ENCODE measurements at regions not wholly inside any gene's neighbourhood (a gene's known extent, or its start where the extent isn't known, plus 50 kb on each side); places are given as distances from the start of the nearest gene placed in this dataset.
"Not testable (repeated sequence)": the region's sequence is repeated elsewhere in the genome, so short reads cannot be mapped to it uniquely, and the experiment has no call there.

GRCh38 chr7:24629958-24630357, 56.7 kb downstream of the PALS2 start:
- not testable (repeated sequence) for H3K27me3 Mint-ChIP-seq; H3K9me3 Mint-ChIP-seq (ENCODE audit: low read depth)

GRCh38 chr7:24630596-24630995, 57.3 kb downstream of the PALS2 start:
- Mint-ChIP-seq H3K4me3 (no peak overlapping the region), H3K36me3 (peaks cover 29% of the 10 kb centered on the region), H3K27ac (no peak overlapping the region), H3K9me3 (ENCODE audit: low read depth) (peaks cover 5% of the 10 kb centered on the region), H3K27me3 (no peaks in the 10 kb centered on the region), H3K4me1 (no peaks in the 10 kb centered on the region)
- CTCF ChIA-PET, result no interaction called here
- ATAC-seq, result no peak
- DNase-seq, result no peak

More at GRCh38 chr7:24629958-24630357, 56.7 kb downstream of the PALS2 start:
- H3K4me3 Mint-ChIP-seq, CTCF ChIA-PET, H3K4me1 Mint-ChIP-seq, DNase-seq, ATAC-seq, H3K27ac Mint-ChIP-seq: not testable (repeated sequence)
- peaks cover 33% of the 10 kb centered on the region for H3K36me3 Mint-ChIP-seq

DNA sequence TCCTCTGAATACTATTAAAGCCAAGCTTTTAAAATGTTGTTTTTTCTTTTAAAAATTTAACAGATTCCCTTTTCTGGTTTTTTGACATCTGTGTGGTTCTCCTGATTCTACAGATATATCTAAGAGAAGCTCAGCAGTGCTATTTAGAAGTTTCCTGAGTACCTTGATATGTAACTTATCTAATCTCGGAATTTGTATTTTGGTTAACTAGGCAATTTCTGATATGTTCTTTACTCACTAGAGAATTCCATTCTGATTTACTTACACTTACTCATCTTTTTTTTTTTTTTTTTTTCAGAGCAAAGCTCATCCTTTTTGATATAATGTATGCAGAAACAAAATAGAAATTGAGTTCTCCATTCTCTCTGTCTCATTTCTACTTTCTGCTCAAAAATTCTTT, 63.8 kb downstream of the PALS2 start:
- Mint-ChIP-seq H3K4me3 (no peak overlapping the region), H3K4me1 (no peaks in the 10 kb centered on the region), H3K9me3 (ENCODE audit: low read depth) (no peaks in the 10 kb centered on the region), H3K36me3 (peaks cover 11% of the 10 kb centered on the region), H3K27me3 (no peaks in the 10 kb centered on the region), H3K27ac (no peak overlapping the region)
- CTCF ChIA-PET, result interaction anchor here (1.5 kb wide), 1 partner anchor 456 kb away, joined by 3 read pairs; no protein-coding TSS in a partner anchor
- ATAC-seq, result no peak
- no peak for DNase-seq

- Mint-ChIP-seq H3K27ac (no peak overlapping the region), H3K4me1 (no peaks in the 10 kb centered on the region), H3K27me3 (no peaks in the 10 kb centered on the region), H3K36me3 (peaks cover 16% of the 10 kb centered on the region), H3K9me3 (ENCODE audit: low read depth) (no peaks in the 10 kb centered on the region), H3K4me3 (no peak overlapping the region)
- ATAC-seq (no peak), DNase-seq (no peak)
- CTCF ChIA-PET, result interaction anchor here (1.5 kb wide), 1 partner anchor 456 kb away, joined by 3 read pairs; no protein-coding TSS in a partner anchor
Measured at GRCh38 chr7:24637706-24638105, 64.5 kb downstream of the PALS2 start.

DNA sequence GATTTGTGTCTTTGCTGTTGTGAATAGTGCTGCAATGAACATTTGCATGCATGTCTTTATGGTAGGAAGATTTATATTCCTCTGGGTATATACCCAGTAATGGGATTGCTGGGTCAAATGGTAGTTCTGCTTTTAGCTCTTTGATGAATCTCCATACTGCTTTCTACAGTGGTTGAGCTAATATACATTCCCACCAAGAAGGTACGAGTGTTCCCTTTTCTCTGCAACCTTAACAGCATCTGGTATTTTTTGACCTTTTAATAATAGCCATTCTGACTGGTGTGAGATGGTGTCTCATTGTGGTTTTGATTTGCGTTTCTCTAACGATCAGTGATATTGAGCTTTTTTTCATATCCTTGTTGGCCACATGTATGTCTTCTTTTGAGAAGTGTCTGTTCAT, 71.3 kb downstream of the PALS2 start:
- H3K27ac Mint-ChIP-seq; H3K27me3 Mint-ChIP-seq; DNase-seq; ATAC-seq; H3K4me3 Mint-ChIP-seq; CTCF ChIA-PET; H3K4me1 Mint-ChIP-seq; H3K9me3 Mint-ChIP-seq (ENCODE audit: low read depth): not testable (repeated sequence)
- H3K36me3 Mint-ChIP-seq, result peaks cover 29% of the 10 kb centered on the region
